ENCODE measurements at regions not wholly inside any gene's neighbourhood (a gene's known extent, or its start where the extent isn't known, plus 50 kb on each side); places are given as distances from the start of the nearest gene placed in this dataset.
"Not testable (repeated sequence)": the region's sequence is repeated elsewhere in the genome, so short reads cannot be mapped to it uniquely, and the experiment has no call there.

- DNase-seq (ENCODE audit: low read depth); H3K4me3 ChIP-seq (ENCODE audit: control insufficient read depth, low read depth, low read length): not testable (repeated sequence)
These were observed 61.3 kb downstream of the ZNF860 start for GRCh38 chr3:32042867-32043266.

GRCh38 chr3:32045091-32045915 is 61.1 kb upstream of the GPD1L start:
- peak; percentile 80 for DNase-seq (ENCODE audit: low read depth)
- H3K4me3 ChIP-seq (ENCODE audit: control insufficient read depth, low read depth, low read length) = no peak overlapping the region
- TF ChIP-seq, protein P1, sequence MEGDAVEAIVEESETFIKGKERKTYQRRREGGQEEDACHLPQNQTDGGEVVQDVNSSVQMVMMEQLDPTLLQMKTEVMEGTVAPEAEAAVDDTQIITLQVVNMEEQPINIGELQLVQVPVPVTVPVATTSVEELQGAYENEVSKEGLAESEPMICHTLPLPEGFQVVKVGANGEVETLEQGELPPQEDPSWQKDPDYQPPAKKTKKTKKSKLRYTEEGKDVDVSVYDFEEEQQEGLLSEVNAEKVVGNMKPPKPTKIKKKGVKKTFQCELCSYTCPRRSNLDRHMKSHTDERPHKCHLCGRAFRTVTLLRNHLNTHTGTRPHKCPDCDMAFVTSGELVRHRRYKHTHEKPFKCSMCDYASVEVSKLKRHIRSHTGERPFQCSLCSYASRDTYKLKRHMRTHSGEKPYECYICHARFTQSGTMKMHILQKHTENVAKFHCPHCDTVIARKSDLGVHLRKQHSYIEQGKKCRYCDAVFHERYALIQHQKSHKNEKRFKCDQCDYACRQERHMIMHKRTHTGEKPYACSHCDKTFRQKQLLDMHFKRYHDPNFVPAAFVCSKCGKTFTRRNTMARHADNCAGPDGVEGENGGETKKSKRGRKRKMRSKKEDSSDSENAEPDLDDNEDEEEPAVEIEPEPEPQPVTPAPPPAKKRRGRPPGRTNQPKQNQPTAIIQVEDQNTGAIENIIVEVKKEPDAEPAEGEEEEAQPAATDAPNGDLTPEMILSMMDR (conservative IDR thresholded peaks at IDR 0.05; ENCODE audit: control insufficient read depth, insufficient read depth, low read depth, low read length) = no peak

DNA sequence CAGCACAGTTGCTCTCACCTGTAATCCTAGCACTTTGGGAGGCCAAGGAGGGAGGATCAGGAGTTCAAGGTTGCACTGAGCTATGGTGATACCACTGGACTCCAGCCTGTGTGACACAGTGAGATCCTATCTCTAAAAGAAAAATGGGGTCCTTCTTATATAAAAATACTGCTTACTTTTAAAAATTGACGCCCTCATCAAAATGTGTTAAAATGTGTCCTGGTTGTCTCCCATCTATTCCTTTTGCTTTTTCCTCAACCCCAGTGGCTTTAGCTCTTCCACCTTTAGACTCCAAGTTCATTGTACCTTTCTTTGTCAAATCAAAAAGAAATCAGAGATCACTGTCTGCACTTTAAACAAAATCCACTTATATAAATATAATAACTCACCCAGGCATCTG is 60.3 kb upstream of the GPD1L start:
- TF ChIP-seq, protein P1 (conservative IDR thresholded peaks at IDR 0.05; ENCODE audit: control insufficient read depth, insufficient read depth, low read depth, low read length) = no peak
- no peak for DNase-seq (ENCODE audit: low read depth)
- H3K4me3 ChIP-seq (ENCODE audit: control insufficient read depth, low read depth, low read length) = no peak overlapping the region

DNA sequence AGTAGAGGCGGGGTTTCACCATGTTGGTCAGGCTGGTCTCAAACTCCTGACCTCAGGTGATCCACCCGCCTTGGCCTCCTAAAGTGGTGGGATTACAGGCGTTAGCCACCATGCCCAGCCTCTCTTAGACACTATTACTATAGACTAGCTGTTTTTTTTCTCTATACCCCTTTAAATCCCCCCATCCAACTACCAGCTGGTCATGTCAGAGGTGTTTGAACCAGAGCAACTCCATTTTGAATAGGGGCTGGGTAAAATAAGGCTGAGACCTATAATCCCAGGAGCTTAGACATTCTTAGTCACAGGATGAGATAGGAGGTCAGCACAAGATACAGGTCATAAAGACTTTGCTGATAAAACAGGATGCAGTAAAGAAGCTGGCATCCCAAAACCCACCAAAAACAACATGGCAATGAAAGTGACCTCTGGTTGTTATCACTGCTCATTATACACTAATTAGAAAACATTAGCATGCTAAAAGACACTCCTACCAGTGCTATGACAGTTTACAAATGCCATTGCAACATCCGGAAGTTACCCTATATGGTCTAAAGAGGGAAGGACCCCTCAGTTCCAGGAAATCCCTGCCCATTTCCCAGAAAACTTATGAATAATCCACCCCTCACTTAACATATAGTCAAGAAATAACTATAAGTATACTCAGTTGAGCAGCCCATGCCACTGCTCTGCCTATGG is 57.8 kb upstream of the GPD1L start:
- TF ChIP-seq, protein P1 (conservative IDR thresholded peaks at IDR 0.05; ENCODE audit: control insufficient read depth, insufficient read depth, low read depth, low read length) = no peak
- no peak overlapping the region for H3K4me3 ChIP-seq (ENCODE audit: control insufficient read depth, low read depth, low read length)
- DNase-seq (ENCODE audit: low read depth) = no peak

- H3K4me3 ChIP-seq (ENCODE audit: control insufficient read depth, low read depth, low read length) = no peak overlapping the region
- TF ChIP-seq, protein P1 (conservative IDR thresholded peaks at IDR 0.05; ENCODE audit: control insufficient read depth, insufficient read depth, low read depth, low read length) = no peak
These were observed 56.5 kb upstream of the GPD1L start for GRCh38 chr3:32049916-32050315.

GRCh38 chr3:32052230-32052629 is 54.2 kb upstream of the GPD1L start:
- not testable (repeated sequence) for H3K4me3 ChIP-seq (ENCODE audit: control insufficient read depth, low read depth, low read length); DNase-seq (ENCODE audit: low read depth)

More at GRCh38 chr3:32049916-32050315, 56.5 kb upstream of the GPD1L start:
- DNase-seq (ENCODE audit: low read depth) = no peak

GRCh38 chr3:32052851-32053250 is 53.6 kb upstream of the GPD1L start:
- not testable (repeated sequence) for DNase-seq (ENCODE audit: low read depth); H3K4me3 ChIP-seq (ENCODE audit: control insufficient read depth, low read depth, low read length)

GRCh38 chr3:32056559-32057290 is 49.7 kb upstream of the GPD1L start:
- TF ChIP-seq, protein P1 (conservative IDR thresholded peaks at IDR 0.05; ENCODE audit: control insufficient read depth, insufficient read depth, low read depth, low read length) = no peak
- no peak overlapping the region for H3K4me3 ChIP-seq (ENCODE audit: control insufficient read depth, low read depth, low read length)
- no peak for DNase-seq (ENCODE audit: low read depth)

Data from fibroblast of mammary gland (primary cell).